ENCODE measurements at regions not wholly inside any gene's neighbourhood (a gene's known extent, or its start where the extent isn't known, plus 50 kb on each side); places are given as distances from the start of the nearest gene placed in this dataset.

- intact Hi-C loops (cut with DNase I), result no loop called here
- H3K36me3 ChIP-seq, result no peaks in the 10 kb centered on the region
Measured at GRCh38 chr21:14827468-14827867, 237.3 kb downstream of the NRIP1 start.

GRCh38 chr21:14826630-14827029, 238.2 kb downstream of the NRIP1 start:
- Histone ChIP-seq H3K27me3 (replicated peaks; ENCODE audit: insufficient read depth) (no peaks in the 10 kb centered on the region), H3K4me3 (no peak overlapping the region), H3K4me1 (replicated peaks) (no peaks in the 10 kb centered on the region), H3K36me3 (no peaks in the 10 kb centered on the region), H3K9me3 (no peaks in the 10 kb centered on the region), H3K27ac (no peak overlapping the region)
- no peak for TF ChIP-seq POLR2A (IDR thresholded peaks at IDR 0.05)
- TF ChIP-seq POLR2AphosphoS5 (IDR thresholded peaks at IDR 0.05), result no peak
- no peak for TF ChIP-seq CTCF (IDR thresholded peaks at IDR 0.05)
- no peak for DNase-seq (ENCODE audit: low spot score)
- 94% methylated on average over 6 of the region's 6 CpGs for WGBS
- intact Hi-C loops (cut with DNase I), result no loop called here

More at GRCh38 chr21:14827468-14827867, 237.3 kb downstream of the NRIP1 start:
- H3K4me3 ChIP-seq, result no peak overlapping the region
- no peaks in the 10 kb centered on the region for H3K4me1 ChIP-seq (replicated peaks)
- no peak for DNase-seq (ENCODE audit: low spot score)
- WGBS, result 85% methylated on average over 3 of the region's 3 CpGs
- TF ChIP-seq POLR2AphosphoS5 (IDR thresholded peaks at IDR 0.05), result no peak
- TF ChIP-seq CTCF (IDR thresholded peaks at IDR 0.05), result no peak
- no peak for TF ChIP-seq POLR2A (IDR thresholded peaks at IDR 0.05)
- no peak overlapping the region for H3K27ac ChIP-seq
- H3K9me3 ChIP-seq, result no peaks in the 10 kb centered on the region
- H3K27me3 ChIP-seq (replicated peaks; ENCODE audit: insufficient read depth), result no peaks in the 10 kb centered on the region

GRCh38 chr21:14825514-14825974, 239.3 kb downstream of the NRIP1 start:
- H3K36me3 ChIP-seq, result no peaks in the 10 kb centered on the region
- H3K27me3 ChIP-seq (replicated peaks; ENCODE audit: insufficient read depth), result no peaks in the 10 kb centered on the region
- no peaks in the 10 kb centered on the region for H3K4me1 ChIP-seq (replicated peaks)
- no peak for DNase-seq (ENCODE audit: low spot score)
- no peak overlapping the region for H3K4me3 ChIP-seq
- TF ChIP-seq CTCF (IDR thresholded peaks at IDR 0.05) (no peak), POLR2A (IDR thresholded peaks at IDR 0.05) (no peak), POLR2AphosphoS5 (IDR thresholded peaks at IDR 0.05) (no peak)
- intact Hi-C loops (cut with DNase I), result no loop called here
- H3K27ac ChIP-seq, result no peak overlapping the region
- H3K9me3 ChIP-seq, result no peaks in the 10 kb centered on the region
- 92% methylated on average over 3 of the region's 3 CpGs for WGBS

- no peak for DNase-seq (ENCODE audit: low spot score)
Measured at GRCh38 chr21:14824126-14824525, 240.7 kb downstream of the NRIP1 start.

More at GRCh38 chr21:14824126-14824525, 240.7 kb downstream of the NRIP1 start:
- Histone ChIP-seq H3K4me3 (no peak overlapping the region), H3K27ac (no peak overlapping the region), H3K36me3 (no peaks in the 10 kb centered on the region), H3K9me3 (no peaks in the 10 kb centered on the region), H3K4me1 (replicated peaks) (no peaks in the 10 kb centered on the region), H3K27me3 (replicated peaks; ENCODE audit: insufficient read depth) (no peaks in the 10 kb centered on the region)
- intact Hi-C loops (cut with DNase I), result no loop called here
- 91% methylated on average over 3 of the region's 3 CpGs for whole genome bisulfite sequencing
- TF ChIP-seq CTCF (IDR thresholded peaks at IDR 0.05) (no peak), POLR2AphosphoS5 (IDR thresholded peaks at IDR 0.05) (no peak), POLR2A (IDR thresholded peaks at IDR 0.05) (no peak)

Measured in prostate gland (tissue), 2 donors.